ENCODE measurements at regions not wholly inside any gene's neighbourhood (a gene's known extent, or its start where the extent isn't known, plus 50 kb on each side); places are given as distances from the start of the nearest gene placed in this dataset.
"Not testable (repeated sequence)": the region's sequence is repeated elsewhere in the genome, so short reads cannot be mapped to it uniquely, and the experiment has no call there.

DNA sequence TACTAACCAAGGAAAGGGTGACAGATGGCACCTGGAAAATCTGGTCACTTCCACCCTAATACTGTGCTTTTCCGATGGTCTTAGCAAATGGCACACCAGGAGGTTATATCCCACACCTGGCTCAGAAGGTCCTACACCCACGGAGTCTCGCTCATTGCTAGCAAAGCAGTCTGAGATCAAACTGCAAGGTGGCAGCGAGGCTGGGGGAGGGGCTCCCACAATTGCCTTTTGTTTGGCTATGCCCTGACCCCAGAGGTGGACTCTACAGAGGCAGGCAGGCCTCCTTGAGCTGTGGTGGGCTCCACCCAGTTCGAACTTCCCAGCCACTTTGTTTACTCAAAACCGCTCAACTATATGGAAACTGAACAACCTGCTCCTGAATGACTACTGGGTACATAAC is 50.3 kb upstream of the UGT2B15 start:
- not testable (repeated sequence) for DNase-seq

DNA sequence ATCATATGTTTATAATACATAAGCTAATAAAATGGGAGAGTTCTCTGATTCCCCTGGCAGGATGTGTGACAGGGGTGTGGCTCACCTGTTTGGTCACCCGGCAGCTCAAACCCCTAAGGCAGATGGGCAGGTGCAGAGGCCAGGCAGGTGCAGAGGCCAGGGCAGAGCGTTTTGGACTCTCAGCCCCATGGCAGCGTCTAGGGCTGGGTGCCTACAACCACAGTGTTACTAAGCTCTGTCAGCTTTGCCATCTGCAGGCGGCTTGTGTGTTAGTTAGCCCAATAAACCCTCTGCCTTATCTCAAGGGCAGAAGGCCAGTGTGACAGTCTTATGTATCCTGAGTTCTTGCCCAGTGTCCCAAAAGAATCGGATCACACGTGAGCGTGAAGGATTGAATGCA is 54.0 kb upstream of the UGT2B15 start:
- no peak for DNase-seq

DNA sequence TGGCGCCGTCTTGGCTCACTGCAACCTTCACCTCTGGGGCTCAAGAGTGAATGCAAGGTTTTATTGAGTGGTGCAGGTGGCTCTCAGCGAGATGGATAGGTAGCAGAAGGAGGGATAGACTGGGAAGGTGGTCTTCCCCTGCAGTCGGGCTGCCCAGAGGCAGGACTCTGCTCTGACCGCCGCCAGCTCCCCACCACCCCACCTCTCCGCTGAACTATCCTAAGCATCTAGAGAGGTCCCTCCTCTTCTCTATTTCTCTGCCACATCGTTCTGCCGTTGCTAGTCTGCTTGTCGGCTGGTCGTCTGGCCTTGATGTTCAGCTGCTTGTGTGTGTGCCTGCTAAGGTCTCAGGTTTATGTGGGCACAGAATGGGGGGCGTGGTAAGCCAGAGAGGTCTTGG is 54.5 kb upstream of the UGT2B15 start:
- DNase-seq = no peak

DNA sequence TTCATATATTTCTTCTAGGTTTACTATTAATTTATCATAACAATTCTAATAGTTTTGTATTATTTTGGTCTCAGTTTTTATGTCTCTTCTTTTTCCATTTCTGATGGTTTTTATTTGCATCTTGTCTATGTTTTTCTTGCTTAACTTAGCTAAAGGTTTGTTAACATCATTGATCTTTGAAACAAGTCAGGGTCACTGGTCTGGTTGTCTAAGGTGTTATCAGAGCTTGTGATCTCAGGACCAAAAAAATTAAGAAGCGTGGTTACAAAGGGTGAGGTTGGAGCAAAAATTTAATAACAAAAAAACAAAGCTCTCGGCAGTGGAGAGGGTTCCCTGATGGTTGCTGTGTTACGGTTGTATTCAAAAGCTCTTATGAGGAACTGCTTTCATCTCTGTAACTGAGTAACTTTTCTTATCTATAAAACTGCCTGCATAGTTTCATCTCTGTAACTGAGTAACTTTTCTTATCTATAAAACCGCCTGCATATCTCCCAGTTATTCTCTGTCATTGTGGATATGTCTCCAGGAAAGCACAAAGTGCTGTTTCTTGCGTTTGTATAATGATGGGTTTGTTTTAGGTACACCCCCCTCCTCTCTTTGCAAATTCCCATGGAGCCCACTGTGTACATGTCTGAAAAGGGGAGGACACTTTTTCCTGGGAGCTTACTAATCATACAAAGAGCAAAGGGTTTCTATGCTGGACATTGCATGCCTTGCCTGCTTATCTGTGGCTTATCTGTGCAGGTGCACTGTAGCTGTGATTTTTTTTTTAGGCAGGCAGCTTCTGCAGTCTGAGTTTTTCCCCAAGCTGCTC is 62.4 kb upstream of the UGT2B15 start:
- no peak for DNase-seq

DNA sequence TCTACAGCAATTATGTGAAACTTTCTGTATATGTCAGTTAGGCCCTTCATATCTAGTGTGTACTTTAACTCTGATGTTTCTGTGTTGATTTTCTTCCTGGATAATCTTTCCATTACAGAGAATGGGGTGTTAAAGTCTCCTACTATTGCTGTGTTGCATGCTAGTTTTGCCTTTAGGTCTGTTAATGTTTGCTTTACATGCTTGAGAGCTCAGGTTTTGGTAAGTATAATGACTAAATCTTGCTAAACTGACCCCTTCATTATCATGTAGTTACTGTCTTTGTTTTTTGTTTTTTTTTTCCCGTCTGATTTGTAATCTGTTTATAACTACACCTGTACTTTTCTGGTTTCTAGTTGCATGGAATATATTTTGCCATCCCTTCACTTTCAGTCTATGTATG is 63.6 kb upstream of the UGT2B15 start:
- no peak for DNase-seq

DNA sequence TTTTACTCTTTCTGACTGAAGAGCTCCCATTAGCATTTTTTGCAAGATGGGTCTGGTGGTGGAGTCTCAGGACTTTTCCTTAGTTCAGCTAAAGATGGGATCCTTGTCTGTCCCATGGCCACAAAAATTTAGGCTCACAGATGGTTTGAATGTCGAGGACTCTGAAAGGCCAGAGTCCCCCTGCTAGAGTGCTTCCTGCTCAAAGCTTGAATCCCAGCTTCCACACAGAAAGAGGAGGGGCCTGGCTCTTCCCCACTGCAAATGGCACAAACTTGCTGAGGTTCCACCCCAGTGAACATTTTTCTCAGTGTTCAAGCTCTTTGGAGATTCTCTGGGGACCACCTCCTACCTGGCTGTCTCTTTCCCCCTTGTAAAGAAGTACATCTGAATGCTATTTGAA is 64.7 kb upstream of the UGT2B15 start:
- DNase-seq = no peak

DNA sequence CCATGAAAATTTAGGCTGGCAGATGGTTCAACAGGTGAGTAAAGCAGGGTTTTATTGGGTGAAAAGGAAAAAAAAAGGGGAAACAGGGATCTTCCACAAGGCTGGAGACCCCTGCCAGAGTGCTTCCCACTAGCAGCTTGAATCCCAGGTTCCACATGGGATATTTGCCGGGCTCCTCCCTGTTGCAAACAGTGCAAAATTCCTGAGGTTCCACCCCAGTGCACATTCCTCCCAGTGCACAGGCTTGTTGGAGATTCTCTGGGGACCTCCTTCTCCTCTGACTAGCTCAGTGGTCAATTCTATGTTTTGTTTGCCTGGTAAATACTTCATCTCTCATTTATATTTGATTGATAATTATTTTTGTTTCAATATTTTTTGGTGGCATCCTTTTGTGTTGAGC is 66.4 kb upstream of the UGT2B15 start:
- DNase-seq = no peak

DNA sequence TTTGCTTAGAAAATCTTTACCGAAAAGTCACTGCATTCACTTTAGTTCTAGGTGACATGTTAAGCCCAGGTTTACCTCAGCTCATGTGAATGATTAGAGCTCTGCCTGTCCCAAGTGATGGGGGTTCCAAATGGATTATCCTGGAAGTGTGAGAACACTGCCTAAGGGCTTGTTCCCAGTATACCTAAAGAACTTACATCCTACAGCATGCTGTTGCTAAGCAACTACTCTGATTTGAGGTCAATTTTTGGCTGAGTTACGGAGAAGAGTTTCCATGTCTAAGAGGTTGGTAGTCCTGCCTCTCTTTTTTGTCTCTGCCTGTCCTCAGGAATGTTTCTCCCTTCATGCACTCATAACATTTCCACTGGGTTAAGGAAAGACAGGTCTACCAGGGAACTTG is 67.6 kb upstream of the UGT2B15 start:
- no peak for DNase-seq

DNA sequence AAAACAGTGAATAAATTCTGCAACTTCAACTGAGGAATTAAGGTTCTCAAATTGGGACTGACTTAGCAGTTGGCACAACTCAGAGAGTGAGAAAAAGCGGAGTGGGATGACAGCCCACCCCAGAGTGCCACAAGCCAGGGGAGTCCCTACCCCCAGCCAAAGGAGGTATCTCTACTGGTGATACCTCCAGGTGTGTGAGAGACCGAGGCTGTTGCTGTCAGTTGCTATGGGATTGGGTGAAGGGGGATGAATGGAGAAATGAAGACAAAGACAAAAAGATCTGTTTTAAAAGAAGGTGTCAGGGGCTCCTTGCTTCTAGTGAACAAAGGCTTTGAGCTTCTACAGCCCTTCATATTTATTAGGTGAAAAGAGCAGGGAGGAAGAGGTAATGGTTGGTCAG is 71.4 kb upstream of the UGT2B10 start:
- DNase-seq = no peak

DNA sequence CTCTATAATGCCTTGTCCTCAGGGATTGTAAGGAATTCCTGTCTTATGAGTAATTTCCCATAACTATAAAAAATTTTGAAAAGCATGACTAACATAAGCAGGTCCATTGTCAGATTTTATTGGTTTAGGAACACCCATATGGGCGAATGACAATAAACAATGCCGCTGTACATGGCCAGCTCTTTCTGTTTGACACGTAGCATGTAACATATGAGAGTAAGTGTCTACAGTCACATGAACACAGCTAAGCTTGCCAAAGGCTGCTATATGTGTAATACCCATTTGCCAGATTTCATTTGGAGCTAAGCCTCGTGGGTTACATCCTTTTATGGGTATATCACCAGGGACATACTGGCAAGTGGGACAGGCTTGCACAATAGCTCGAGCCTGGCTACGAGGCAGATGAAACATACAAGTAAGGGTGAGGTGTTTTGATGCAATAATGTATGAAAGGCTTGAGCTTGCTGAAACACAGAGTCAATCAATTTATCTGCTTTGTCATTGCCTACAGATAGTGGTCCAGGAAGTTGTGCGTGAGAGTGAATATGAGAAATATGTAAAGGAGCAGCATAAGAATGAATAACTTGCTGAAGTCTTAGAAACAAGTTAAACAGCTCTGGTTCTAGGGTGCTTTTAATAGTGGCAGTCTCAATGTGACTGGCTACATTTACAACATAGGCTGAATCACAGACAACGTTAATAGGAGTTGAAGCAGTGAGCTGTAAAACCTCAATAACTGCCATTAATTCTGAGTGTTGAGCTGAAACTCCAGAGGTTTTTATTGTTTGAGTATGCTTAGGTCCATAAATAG is 67.4 kb upstream of the UGT2B10 start:
- DNase-seq = peak; percentile 1

DNA sequence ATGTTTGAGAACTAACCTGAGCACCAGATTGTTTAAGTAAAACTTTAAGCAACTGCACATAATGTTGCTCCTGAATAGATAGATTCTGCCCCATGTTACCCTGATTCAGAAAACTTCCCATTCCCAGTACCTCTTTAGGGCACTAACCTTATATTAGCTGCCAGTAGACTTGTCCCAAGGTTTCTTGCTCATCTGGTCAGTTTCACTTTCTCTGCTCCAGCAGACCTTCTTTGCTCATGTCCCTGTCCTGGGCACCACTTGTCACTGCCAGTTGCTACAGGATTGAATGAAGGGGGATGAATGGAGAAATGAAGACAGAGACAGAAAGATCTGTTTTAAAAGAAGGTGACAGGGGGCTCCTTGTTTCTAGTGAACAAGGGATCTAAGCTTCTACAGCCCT is 65.2 kb upstream of the UGT2B10 start:
- DNase-seq = no peak

DNA sequence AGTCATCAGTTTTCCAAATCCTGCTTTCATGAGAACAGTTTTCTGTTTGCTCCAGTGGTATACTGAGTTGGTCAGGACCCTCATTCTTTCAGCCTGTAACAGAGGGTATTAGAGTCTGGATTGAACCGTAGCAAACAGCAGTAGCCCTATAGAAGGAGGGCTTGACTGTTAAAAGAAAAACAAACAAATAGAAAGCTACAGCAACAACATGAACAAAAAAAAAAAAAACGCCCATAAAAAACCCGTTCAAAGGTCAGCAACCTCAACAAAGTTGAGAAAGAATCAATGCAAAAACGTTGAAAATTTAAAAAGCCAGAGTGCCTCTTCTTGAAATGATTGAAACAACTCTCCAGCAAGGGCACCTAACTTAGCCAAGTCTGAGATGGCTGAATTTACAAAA is 64.7 kb upstream of the UGT2B10 start:
- no peak for DNase-seq

DNA sequence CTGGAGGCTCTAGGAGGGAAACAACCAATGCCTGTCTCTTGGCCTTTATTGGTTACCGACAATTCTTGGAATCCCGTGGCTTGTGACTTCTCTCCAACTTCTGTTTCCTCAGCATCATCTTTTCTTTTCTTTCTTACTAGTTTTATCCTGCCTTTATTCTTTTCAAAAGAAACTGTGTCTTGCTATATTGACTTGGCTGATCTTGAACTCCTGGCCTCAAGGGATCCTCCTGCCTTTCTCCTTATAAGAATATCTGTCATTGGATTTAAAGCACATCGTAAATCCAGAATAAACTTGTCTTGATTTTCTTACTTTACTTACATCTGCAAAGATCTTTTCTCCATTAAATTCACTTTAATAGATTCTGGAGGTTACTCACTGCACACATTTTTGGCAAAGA is 49.9 kb upstream of the UGT2B10 start:
- DNase-seq = no peak

Measured in fibroblast of skin of scalp (primary cell).